Activated CD8-positive, alpha-beta memory T cell treated with anti-CD3 and anti-CD28 coated beads for 36 hours (primary cell): ENCODE measurements at regions not wholly inside any gene's neighbourhood (a gene's known extent, or its start where the extent isn't known, plus 50 kb on each side); places are given as distances from the start of the nearest gene placed in this dataset.

Experiments
- CTCF ChIA-PET: fragments of 350-600 bp; sonication (Branson Sonifier 250); formaldehyde crosslinking; loops from one replicate; lab custom pipeline; 2021; ENCODE audit warnings: antibody characterized with exemption; lab: Charles Lee
- POLR2A ChIA-PET: fragments of 350-600 bp; sonication (Branson Sonifier 250); formaldehyde crosslinking; loops from one replicate; lab custom pipeline; 2021; ENCODE audit warnings: antibody characterized with exemption; lab: Charles Lee

DNA sequence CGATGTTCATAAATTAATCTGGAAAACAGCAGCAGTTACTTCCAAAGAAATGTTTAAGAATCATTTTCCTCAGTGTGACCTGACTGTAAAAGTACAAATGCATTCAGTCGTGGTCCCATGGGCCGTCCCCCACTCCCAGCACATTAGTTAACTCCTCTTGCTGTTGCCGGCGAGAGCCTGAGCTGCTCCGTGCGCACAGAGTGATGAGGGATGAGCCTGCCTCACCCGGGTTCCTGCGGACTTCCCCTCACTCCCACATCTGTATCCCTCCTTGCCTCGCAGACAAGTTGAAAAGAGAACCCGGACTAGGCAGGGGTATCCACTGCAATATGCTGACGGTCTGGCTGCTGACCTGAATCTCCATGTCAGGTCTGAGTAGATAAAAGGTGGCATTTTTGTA lies 861.7 kb upstream of the NR2F2 start:
- POLR2A ChIA-PET = no interaction called here
- CTCF ChIA-PET = no interaction called here

DNA sequence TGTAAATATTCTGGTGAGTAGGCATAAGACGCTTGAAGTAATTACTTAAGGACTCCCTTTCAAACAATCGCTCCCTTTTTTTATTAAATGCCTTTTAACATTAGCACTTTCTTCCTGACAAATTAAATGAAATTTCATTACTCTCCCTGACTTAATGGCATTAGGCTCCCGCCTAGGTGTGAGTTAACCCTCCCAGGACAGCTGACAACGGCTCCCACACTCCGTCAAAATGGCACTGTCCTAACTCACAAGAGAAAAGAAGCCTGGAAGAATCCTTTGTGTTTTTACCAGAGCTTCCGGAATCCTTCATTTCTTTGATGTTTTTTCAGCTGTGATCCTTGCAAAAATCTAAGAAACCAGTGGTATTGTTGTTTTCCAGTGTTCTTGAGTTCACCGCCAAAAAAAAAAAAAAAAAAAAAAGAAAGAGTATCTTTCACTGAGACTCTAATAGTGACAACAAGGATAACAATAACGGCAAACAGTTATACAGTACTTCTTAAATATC lies 861.0 kb upstream of the NR2F2 start:
- CTCF ChIA-PET = no interaction called here
- POLR2A ChIA-PET = no interaction called here

DNA sequence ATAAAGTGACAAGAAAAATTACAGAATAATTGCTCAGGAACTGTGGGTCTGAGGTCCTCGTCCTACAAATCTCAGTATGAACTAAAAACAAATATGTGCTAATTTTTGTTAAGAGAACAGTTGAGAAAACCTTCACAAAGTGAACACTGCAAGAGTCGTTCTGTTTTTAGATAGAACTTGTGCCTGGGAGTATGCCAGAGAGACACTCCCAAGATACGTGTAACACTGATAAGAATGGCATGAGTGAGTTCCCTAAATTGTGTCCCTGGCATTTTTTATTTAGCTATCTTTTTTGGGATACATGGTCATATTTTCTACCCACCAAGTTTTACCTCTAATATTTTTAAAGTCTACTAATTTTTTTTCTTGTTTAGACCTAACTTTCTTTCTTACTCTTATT lies 860.0 kb upstream of the NR2F2 start:
- CTCF ChIA-PET = no interaction called here
- POLR2A ChIA-PET = no interaction called here

DNA sequence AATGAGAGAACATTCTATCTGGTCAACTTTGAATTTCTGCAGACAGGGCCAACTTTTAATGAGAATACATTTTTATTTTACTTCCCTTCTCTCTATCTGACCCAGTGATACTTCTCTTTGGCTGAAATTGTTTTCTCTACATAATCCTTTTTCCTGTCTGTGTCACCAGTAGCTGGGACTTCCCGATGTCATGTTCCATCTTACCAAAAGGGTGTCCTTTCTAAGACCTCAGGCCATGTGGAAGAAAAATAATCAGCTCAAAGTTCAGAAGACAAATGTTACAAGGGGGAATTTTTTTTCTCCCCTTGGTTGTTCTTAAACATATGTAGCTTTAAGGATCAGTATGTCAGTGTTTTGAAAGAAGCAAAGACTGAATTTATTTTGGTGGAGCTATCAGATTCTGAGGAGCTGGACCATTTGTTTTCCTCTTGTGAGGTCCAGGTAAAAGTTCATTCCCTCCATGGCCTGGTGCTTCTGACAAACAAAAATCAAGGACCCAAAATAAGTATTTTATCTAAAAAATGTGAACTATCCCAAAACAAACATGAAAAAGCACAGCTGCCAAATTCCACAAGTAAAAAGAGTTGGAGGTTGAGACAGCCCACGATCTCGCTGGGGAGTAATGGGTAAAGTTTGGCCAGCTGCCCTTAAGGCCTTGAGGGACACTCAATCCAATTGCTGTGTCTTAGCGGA lies 859.4 kb upstream of the NR2F2 start:
- POLR2A ChIA-PET = no interaction called here
- CTCF ChIA-PET = no interaction called here

DNA sequence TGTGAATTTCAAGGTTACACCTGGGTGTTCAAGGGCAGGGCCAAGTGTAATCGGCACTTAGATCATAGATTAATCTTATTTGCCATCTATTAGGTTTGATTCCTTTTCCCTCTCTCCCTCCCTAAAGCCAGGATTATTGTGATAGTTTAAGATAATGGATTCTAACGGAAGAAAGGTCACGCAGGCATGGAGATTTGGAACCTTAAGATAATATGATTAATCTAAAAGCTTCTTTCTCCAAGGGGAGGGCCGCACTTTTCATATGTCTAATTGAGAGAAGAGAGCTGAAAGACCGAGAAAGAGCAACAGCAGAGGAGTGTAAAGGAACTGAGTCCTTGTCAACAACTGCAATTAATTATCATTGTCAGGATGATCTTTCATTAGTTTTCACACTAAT lies 858.8 kb upstream of the NR2F2 start:
- ChIA-PET CTCF (no interaction called here), POLR2A (no interaction called here)

DNA sequence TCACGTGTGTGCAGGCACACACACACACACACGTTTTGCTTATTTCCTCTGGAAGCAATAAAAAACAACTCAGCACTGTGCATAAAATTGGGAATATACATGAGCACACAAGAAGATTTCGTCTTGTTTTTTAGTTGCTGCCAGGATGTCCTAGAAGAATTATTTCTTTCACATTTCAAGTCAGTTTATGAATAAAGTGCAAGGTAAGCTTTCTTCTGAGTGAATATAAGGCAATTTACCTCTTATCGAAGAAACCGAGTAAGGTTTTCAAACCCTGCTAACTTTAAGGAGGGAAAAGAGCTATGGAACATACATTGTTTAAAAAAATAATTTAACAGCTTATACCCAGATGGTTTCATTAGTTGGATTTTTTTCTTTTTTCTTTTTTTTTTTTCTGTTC lies 855.4 kb upstream of the NR2F2 start:
- ChIA-PET POLR2A (no interaction called here), CTCF (no interaction called here)

DNA sequence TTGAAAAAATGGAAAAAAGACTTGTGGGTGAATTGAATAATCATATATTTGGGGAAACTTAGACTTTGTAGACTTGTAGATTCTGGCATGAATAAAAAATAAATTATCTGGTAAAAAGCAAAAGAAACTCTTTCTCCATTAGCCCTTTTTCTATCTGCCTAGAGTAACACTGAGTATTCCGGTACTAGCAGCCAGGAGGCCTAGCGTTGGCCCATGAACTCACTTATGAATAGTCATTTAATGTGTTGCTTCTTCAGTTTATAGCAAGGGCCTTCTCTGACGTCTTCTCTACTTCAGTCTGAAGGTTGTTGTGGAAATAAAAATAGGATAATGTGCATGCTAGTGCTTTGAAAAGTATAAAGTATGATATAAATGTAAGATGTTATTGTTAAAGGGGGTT lies 851.2 kb upstream of the NR2F2 start:
- ChIA-PET CTCF (no interaction called here), POLR2A (no interaction called here)

DNA sequence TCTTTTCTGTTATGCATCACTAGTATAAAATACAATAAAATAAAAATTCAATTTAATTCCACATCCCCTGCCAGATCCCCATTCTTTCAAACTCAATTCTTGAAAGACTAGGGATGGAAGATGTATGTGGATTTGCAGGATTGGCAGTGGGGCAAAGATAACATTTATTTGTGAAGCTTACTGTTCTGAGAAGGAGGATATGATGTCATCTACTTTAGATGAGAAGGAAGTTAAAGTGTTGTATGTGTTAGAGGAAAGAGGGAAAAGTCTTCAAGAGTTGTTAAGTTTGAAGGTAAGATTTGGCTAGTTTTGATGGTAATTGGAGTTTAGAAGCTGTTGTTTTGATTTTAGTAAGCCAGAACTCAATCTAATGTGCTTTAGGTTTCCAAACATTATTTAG lies 845.1 kb upstream of the NR2F2 start:
- POLR2A ChIA-PET = no interaction called here
- CTCF ChIA-PET = no interaction called here

DNA sequence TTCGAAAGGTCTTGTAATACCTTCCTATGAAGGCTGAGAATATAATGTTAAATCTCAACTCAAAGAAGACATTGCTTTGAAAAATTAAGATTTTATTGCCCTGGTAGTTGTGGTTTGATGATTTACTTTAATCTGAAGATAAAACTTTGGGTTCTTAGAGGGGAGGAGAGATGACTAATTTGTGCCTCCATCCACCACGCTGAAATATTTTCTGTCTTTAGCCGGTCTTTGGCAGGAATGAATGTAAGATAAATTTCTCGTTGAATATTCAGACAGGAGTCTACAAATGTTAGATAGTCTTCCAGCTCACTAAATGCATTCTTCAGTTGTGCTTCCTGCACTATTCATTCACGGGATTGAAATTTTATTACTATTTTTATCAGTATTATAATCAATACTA lies 844.3 kb upstream of the NR2F2 start:
- CTCF ChIA-PET = no interaction called here

DNA sequence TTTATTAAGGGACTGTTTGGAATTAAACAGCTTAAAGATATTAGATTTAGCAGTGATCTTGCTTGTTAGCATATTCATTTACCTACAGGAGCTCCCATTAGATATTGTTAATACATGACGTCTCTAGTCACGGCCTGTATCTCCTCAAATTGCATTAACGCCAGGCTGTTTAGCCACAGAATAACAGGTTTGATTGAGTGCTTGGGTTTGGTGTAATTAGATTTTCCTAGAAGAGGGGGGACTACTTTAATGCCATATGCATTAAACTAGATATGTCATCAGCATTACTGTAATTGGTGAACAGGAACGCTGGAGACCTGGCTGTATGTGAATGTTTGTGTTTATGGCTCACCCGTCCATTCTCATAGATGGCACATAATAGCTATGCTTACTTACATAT lies 841.4 kb upstream of the NR2F2 start:
- POLR2A ChIA-PET = no interaction called here
- CTCF ChIA-PET = interaction anchor here (0.6 kb wide), 1 partner anchor 195 kb away, joined by 3 read pairs; no protein-coding TSS in a partner anchor

More for the DNA sequence above, 844.3 kb upstream of the NR2F2 start:
- POLR2A ChIA-PET = no interaction called here

DNA sequence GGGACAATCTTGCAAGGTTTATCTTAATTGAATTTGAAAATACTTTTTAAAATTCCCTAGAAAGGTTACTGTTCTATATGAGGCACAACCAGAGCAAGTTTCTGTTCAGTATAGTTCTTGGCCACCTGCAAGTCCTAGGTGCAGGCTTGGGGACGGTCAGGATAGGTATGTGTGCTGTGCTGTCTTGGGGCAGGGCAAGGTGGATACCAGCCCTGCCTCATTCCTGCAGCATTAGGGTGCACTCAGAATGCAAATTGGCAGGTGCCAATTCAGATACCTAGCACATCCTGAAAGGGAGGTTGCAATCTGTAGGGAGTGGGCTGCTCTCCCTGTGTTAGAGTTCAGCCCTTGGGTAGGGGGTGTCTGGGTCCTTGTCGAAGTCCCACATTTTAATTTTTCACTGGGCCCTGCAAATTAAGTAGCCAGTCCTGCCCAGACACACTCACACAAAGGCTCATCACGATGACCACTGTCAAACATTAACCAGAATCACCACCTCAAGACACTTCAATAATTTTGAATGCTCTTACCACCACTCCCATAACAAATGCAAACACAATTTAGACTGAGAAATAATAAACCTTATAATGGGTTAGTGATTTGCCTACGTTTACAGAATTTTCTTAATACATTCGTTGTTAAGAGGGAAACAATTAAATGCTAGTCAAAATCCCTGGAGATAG lies 838.0 kb upstream of the NR2F2 start:
- POLR2A ChIA-PET = no interaction called here
- CTCF ChIA-PET = no interaction called here

DNA sequence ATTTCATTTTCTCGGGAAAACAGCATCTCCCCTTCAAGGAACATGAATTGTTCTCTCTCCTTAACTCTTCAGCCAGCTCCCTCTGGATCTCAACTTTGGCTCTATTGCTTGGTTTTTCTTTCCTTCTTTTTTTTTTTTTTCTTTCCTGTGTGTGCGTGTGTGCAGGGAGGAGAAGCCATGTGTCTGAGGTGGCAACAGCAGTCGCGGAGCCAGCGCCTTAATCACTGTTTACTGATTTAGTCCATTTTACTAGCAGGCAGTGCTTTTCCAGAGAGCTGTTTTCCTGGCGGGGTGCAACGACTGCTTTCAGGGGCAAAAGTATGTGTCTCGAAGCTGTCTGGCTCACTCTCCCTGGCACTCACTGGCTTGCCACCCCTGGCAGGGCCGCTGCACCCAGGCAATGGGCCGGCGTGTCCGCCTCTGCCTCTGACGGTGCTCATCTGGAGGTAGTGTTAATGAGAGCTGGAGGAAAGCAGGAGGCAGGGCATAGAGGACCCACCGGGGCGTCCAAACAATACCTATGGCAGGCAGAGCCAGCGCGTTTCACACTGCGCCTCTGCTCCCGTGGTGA lies 835.4 kb upstream of the NR2F2 start:
- POLR2A ChIA-PET = no interaction called here
- CTCF ChIA-PET = interaction anchor here (0.6 kb wide), 1 partner anchor 61 kb away, joined by 3 read pairs; no protein-coding TSS in a partner anchor

DNA sequence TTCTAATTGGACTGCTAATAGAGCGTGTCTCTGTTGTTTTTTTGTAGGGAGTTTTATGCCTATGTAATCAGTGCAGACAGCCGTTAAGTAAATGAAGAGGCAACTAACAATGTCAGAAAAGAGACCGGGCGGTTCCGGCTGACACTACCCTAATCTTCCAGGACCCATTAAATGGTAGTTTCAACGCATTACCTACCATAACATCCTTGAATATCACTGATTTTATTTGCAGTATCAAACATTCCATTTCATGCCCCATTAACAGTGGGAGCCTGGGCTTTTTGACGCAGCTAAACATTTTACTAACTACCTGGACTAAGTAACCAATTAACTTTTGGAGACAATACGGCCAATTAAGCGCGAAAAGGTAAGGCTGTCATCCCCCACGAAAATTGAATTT lies 832.9 kb upstream of the NR2F2 start:
- ChIA-PET CTCF (no interaction called here), POLR2A (no interaction called here)

DNA sequence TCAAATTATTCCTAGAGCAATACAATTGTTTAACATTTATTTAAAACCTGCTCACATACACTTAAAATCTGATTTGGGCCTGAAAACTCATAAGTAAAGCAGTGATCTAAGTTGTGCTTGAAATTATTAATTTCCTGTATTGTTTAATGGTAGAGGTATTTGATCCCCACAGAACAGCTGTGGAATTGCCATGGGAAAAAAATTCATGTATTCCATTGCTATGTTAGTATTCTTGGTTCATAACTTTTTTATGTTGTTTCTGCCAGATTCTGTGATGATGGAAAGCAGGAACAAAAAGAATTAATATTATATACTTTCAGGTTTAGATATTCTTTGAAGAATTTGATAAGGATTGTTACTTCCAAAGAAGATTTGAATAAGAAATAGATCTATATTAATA lies 831.5 kb upstream of the NR2F2 start:
- CTCF ChIA-PET = interaction anchor here (0.6 kb wide), 1 partner anchor 178 kb away, joined by 5 read pairs; no protein-coding TSS in a partner anchor
- POLR2A ChIA-PET = no interaction called here

DNA sequence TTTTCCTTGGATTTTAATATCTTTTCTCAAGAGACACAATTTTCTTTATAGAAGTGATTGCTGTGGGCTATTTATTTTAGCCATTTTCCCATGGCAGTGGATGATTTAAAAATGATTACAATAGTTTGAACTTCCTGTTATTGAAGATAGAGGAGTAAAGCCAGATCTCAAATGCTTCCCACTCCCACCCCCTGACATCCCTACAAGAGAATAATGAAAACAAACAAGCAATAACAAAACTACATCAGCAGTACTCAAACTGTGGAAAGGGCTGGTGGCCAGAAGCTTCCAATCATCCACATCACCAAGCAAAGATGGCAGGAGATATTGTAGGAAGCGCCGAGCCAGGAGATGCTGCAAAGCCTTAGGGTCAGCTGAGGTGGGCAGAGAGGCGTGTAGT lies 831.1 kb upstream of the NR2F2 start:
- ChIA-PET CTCF (no interaction called here), POLR2A (no interaction called here)

DNA sequence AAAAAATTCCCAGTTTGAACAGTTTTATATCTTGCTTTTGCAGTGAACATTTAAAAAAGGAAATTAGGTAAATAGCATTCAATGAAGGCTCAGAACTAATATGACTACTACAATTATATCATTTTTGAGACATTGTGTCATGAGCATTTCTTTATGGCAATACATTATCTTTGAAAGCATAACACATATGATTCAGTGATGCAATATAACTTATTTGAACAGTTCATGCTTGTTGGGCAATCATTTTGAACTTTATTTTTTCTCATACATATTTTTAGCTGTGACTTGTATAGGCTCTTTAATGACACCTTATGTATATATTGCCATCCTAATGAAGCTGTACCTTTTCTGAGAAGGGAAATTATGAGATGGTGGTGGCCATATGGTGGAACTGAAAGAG lies 828.6 kb upstream of the NR2F2 start:
- ChIA-PET POLR2A (no interaction called here), CTCF (no interaction called here)

DNA sequence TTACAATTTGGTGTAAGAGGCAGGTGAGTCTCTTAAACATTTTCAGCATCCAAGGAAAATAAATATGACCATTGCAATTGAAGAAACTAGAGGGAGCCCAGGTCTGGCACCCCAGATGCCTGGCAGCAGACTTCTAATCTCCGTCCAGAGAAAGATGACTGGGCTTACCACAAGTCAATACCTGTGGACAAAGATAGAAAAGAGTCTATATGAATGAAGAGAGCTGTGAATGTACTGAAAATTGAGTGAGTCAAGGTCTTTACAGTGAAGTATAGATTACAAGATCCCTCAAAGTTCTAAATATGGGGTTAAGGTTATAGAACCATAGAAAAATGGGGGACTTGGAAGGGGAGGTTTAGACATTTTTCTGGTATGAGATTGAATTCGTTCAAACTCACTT lies 827.4 kb upstream of the NR2F2 start:
- POLR2A ChIA-PET = no interaction called here
- CTCF ChIA-PET = no interaction called here

DNA sequence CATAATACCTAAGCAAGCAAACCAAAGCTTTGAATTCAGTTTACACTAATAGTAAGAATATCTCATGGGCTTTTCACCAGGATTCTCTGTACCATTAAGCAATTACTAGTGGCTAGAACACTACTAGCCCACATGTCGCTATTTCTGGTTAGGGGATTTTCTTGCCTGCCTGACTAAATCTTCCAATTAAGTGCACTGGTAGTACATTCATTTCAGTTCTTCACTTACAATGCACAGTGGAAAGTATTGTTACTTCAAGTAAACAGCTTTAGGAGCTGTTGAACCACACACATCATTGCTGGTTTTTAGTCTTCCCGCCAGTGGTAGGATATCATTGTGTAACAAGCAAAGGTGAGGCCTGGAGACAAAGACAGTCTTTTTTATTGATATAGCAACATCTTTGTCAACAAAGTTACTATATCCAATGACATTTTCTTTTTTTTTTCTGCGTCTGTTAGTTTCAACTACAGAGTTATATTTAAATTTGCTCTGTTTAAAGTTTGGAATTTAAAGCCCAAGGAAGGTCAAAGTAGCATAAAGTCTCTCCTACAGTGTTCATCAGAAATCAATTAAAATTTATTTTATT lies 826.8 kb upstream of the NR2F2 start:
- POLR2A ChIA-PET = no interaction called here
- CTCF ChIA-PET = no interaction called here

DNA sequence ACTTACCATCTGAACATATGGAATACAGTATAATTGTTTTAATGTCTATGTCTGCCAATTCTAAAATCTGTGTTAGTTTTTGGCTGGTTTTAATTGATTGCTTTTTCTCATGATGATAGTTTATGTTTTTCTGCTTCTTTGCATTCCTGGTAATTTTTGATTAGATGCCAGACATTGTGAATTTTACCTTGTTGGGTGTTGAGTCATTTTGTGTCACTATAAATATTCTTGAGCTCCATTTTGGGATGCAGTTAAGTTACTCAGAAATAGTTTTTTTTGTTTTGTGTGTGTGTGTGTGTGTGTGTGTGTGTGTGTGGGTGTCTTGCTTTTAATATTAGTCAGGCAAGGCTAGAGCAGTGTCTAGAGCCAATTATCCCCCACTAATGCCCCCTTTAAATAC lies 818.8 kb upstream of the NR2F2 start:
- ChIA-PET POLR2A (no interaction called here), CTCF (interaction anchor here (0.7 kb wide), 1 partner anchor 96 kb away, joined by 3 read pairs; no protein-coding TSS in a partner anchor)

DNA sequence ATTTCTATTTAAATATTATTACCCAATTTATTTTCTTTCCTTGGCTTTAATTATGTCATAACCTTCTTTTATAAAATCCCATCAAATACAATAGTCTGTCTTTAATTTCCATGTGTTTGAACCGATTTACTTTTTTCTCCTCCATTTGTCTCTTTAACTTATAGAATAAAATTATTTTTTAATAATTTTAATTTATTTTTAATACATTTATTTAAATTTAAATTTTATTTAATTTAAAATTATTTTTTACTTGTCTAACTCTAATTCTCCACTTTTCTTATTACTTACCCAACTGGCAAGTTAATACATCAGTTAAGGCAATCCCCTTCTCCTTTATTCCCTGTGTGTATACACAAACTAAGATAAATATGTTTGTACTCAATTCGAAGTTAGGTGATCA lies 817.6 kb upstream of the NR2F2 start:
- ChIA-PET POLR2A (no interaction called here), CTCF (no interaction called here)
